HG02798 (cell line): ENCODE measurements at regions not wholly inside any gene's neighbourhood (a gene's known extent, or its start where the extent isn't known, plus 50 kb on each side); places are given as distances from the start of the nearest gene placed in this dataset.
"Not testable (repeated sequence)": the region's sequence is repeated elsewhere in the genome, so short reads cannot be mapped to it uniquely, and the experiment has no call there.

Experiments
- ATAC-seq: cut with Tn5 transposase; IDR thresholded peaks from one replicate; pipeline ENCODE4 v1.9.1; 2021; ENCODE audit warnings: mild to moderate bottlenecking; ENCODE audit not compliant: unreplicated experiment, poor library complexity

- ATAC-seq = no peak
Measured at GRCh38 chr5:67996596-67996995, 219.0 kb upstream of the PIK3R1 start.

- ATAC-seq = no peak
Measured at GRCh38 chr5:67992923-67993322, 222.6 kb upstream of the PIK3R1 start.

GRCh38 chr5:67989456-67989855, 226.1 kb upstream of the PIK3R1 start:
- ATAC-seq = no peak

GRCh38 chr5:67986761-67987160, 228.8 kb upstream of the PIK3R1 start:
- ATAC-seq = no peak

GRCh38 chr5:67985686-67986387, 229.7 kb upstream of the PIK3R1 start:
- ATAC-seq = no peak

GRCh38 chr5:67984546-67984945, 231.0 kb upstream of the PIK3R1 start:
- no peak for ATAC-seq

GRCh38 chr5:67983251-67984110, 232.1 kb upstream of the PIK3R1 start:
- no peak for ATAC-seq

- ATAC-seq = not testable (repeated sequence)
Measured at GRCh38 chr5:67982160-67982559, 233.4 kb upstream of the PIK3R1 start.

- no peak for ATAC-seq
Measured at GRCh38 chr5:67978171-67978570, 237.4 kb upstream of the PIK3R1 start.

- no peak for ATAC-seq
Measured at GRCh38 chr5:67976891-67977601, 238.5 kb upstream of the PIK3R1 start.

- no peak for ATAC-seq
Measured at GRCh38 chr5:67976181-67976580, 239.4 kb upstream of the PIK3R1 start.

- ATAC-seq = no peak
Measured at GRCh38 chr5:67974471-67974870, 241.1 kb upstream of the PIK3R1 start.

GRCh38 chr5:67974054-67974453, 241.5 kb upstream of the PIK3R1 start:
- no peak for ATAC-seq

GRCh38 chr5:67971971-67972821, 243.4 kb upstream of the PIK3R1 start:
- no peak for ATAC-seq

GRCh38 chr5:67971223-67971830, 244.2 kb upstream of the PIK3R1 start:
- ATAC-seq = no peak

- no peak for ATAC-seq
Measured at GRCh38 chr5:67969631-67970030, 245.9 kb upstream of the PIK3R1 start.

GRCh38 chr5:67969176-67969575, 246.4 kb upstream of the PIK3R1 start:
- ATAC-seq = no peak

GRCh38 chr5:67966712-67967111, 248.8 kb upstream of the PIK3R1 start:
- ATAC-seq = no peak

GRCh38 chr5:67964619-67965018, 250.9 kb upstream of the PIK3R1 start:
- ATAC-seq = no peak
